ENCODE measurements at regions not wholly inside any gene's neighbourhood (a gene's known extent, or its start where the extent isn't known, plus 50 kb on each side); places are given as distances from the start of the nearest gene placed in this dataset.
"Not testable (repeated sequence)": the region's sequence is repeated elsewhere in the genome, so short reads cannot be mapped to it uniquely, and the experiment has no call there.

GRCh38 chr6:148021699-148022098 lies 320.9 kb upstream of the SASH1 start:
- Mint-ChIP-seq H3K4me3 (no peak overlapping the region), H3K36me3 (no peaks in the 10 kb centered on the region), H3K27me3 (peaks cover 4% of the 10 kb centered on the region), H3K9me3 (peaks cover 2% of the 10 kb centered on the region), H3K4me1 (no peaks in the 10 kb centered on the region), H3K27ac (no peak overlapping the region)
- no peak for DNase-seq

GRCh38 chr6:148022279-148022678 lies 320.4 kb upstream of the SASH1 start:
- H3K27ac Mint-ChIP-seq, H3K27me3 Mint-ChIP-seq, H3K4me3 Mint-ChIP-seq, H3K4me1 Mint-ChIP-seq, H3K36me3 Mint-ChIP-seq, DNase-seq, H3K9me3 Mint-ChIP-seq: not testable (repeated sequence)

- no peaks in the 10 kb centered on the region for H3K4me1 Mint-ChIP-seq
Observed at GRCh38 chr6:148027201-148027600, 315.4 kb upstream of the SASH1 start.

GRCh38 chr6:148035806-148036390 lies 306.7 kb upstream of the SASH1 start:
- H3K27ac Mint-ChIP-seq, result no peak overlapping the region

More at GRCh38 chr6:148027201-148027600, 315.4 kb upstream of the SASH1 start:
- Mint-ChIP-seq H3K27me3 (no peaks in the 10 kb centered on the region), H3K27ac (no peak overlapping the region), H3K4me3 (no peak overlapping the region), H3K9me3 (no peaks in the 10 kb centered on the region), H3K36me3 (no peaks in the 10 kb centered on the region)
- no peak for DNase-seq

GRCh38 chr6:148037496-148037895 lies 305.1 kb upstream of the SASH1 start:
- no peaks in the 10 kb centered on the region for H3K4me1 Mint-ChIP-seq
- H3K27ac Mint-ChIP-seq, result no peak overlapping the region
- DNase-seq, result no peak
- no peaks in the 10 kb centered on the region for H3K36me3 Mint-ChIP-seq
- no peaks in the 10 kb centered on the region for H3K9me3 Mint-ChIP-seq
- no peaks in the 10 kb centered on the region for H3K27me3 Mint-ChIP-seq
- H3K4me3 Mint-ChIP-seq, result no peak overlapping the region

More at GRCh38 chr6:148035806-148036390, 306.7 kb upstream of the SASH1 start:
- H3K4me3 Mint-ChIP-seq, result no peak overlapping the region
- no peak for DNase-seq
- H3K36me3 Mint-ChIP-seq, result no peaks in the 10 kb centered on the region
- H3K9me3 Mint-ChIP-seq, result no peaks in the 10 kb centered on the region
- no peaks in the 10 kb centered on the region for H3K27me3 Mint-ChIP-seq
- H3K4me1 Mint-ChIP-seq, result no peaks in the 10 kb centered on the region

- H3K4me1 Mint-ChIP-seq, result no peaks in the 10 kb centered on the region
Observed at GRCh38 chr6:148041546-148041945, 301.1 kb upstream of the SASH1 start.

GRCh38 chr6:148042536-148042935 lies 300.1 kb upstream of the SASH1 start:
- H3K4me1 Mint-ChIP-seq, result no peaks in the 10 kb centered on the region
- no peak overlapping the region for H3K27ac Mint-ChIP-seq
- H3K4me3 Mint-ChIP-seq, result no peak overlapping the region
- no peaks in the 10 kb centered on the region for H3K9me3 Mint-ChIP-seq
- no peak for DNase-seq
- H3K36me3 Mint-ChIP-seq, result no peaks in the 10 kb centered on the region
- no peaks in the 10 kb centered on the region for H3K27me3 Mint-ChIP-seq

More at GRCh38 chr6:148041546-148041945, 301.1 kb upstream of the SASH1 start:
- no peak for DNase-seq
- no peak overlapping the region for H3K4me3 Mint-ChIP-seq
- H3K36me3 Mint-ChIP-seq, result no peaks in the 10 kb centered on the region
- no peak overlapping the region for H3K27ac Mint-ChIP-seq
- no peaks in the 10 kb centered on the region for H3K9me3 Mint-ChIP-seq
- H3K27me3 Mint-ChIP-seq, result no peaks in the 10 kb centered on the region

GRCh38 chr6:148044261-148044751 lies 298.3 kb upstream of the SASH1 start:
- no peaks in the 10 kb centered on the region for H3K36me3 Mint-ChIP-seq
- H3K27ac Mint-ChIP-seq, result no peak overlapping the region
- no peaks in the 10 kb centered on the region for H3K27me3 Mint-ChIP-seq
- H3K9me3 Mint-ChIP-seq, result no peaks in the 10 kb centered on the region
- no peak for DNase-seq
- H3K4me3 Mint-ChIP-seq, result no peak overlapping the region
- no peaks in the 10 kb centered on the region for H3K4me1 Mint-ChIP-seq

- Mint-ChIP-seq H3K27me3 (no peaks in the 10 kb centered on the region), H3K27ac (no peak overlapping the region), H3K4me3 (no peak overlapping the region), H3K4me1 (no peaks in the 10 kb centered on the region), H3K36me3 (no peaks in the 10 kb centered on the region), H3K9me3 (no peaks in the 10 kb centered on the region)
- no peak for DNase-seq
Observed at GRCh38 chr6:148044921-148045320, 297.7 kb upstream of the SASH1 start.

- H3K4me3 Mint-ChIP-seq, result no peak overlapping the region
- peaks cover 13% of the 10 kb centered on the region for H3K9me3 Mint-ChIP-seq
- no peaks in the 10 kb centered on the region for H3K27me3 Mint-ChIP-seq
- no peak overlapping the region for H3K27ac Mint-ChIP-seq
- no peaks in the 10 kb centered on the region for H3K36me3 Mint-ChIP-seq
- H3K4me1 Mint-ChIP-seq, result no peaks in the 10 kb centered on the region
- no peak for DNase-seq
Observed at GRCh38 chr6:148053209-148053608, 289.4 kb upstream of the SASH1 start.

- no peak for DNase-seq
- no peaks in the 10 kb centered on the region for H3K27me3 Mint-ChIP-seq
- peaks cover 13% of the 10 kb centered on the region for H3K9me3 Mint-ChIP-seq
- H3K4me3 Mint-ChIP-seq, result no peak overlapping the region
- H3K4me1 Mint-ChIP-seq, result no peaks in the 10 kb centered on the region
- no peak overlapping the region for H3K27ac Mint-ChIP-seq
- no peaks in the 10 kb centered on the region for H3K36me3 Mint-ChIP-seq
Observed at GRCh38 chr6:148053796-148054195, 288.8 kb upstream of the SASH1 start.

- no peaks in the 10 kb centered on the region for H3K27me3 Mint-ChIP-seq
Observed at GRCh38 chr6:148054219-148054618, 288.4 kb upstream of the SASH1 start.

GRCh38 chr6:148055419-148055818 lies 287.2 kb upstream of the SASH1 start:
- Mint-ChIP-seq H3K27ac (no peak overlapping the region), H3K27me3 (no peaks in the 10 kb centered on the region), H3K4me1 (no peaks in the 10 kb centered on the region), H3K9me3 (peaks cover 16% of the 10 kb centered on the region), H3K36me3 (peaks cover under 1% of the 10 kb centered on the region), H3K4me3 (no peak overlapping the region)
- DNase-seq, result no peak

More at GRCh38 chr6:148054219-148054618, 288.4 kb upstream of the SASH1 start:
- no peaks in the 10 kb centered on the region for H3K4me1 Mint-ChIP-seq
- no peaks in the 10 kb centered on the region for H3K36me3 Mint-ChIP-seq
- no peak overlapping the region for H3K4me3 Mint-ChIP-seq
- no peak overlapping the region for H3K27ac Mint-ChIP-seq
- peaks cover 13% of the 10 kb centered on the region for H3K9me3 Mint-ChIP-seq
- DNase-seq, result no peak

- H3K4me3 Mint-ChIP-seq, result no peak overlapping the region
- peaks cover 19% of the 10 kb centered on the region for H3K9me3 Mint-ChIP-seq
- H3K4me1 Mint-ChIP-seq, result no peaks in the 10 kb centered on the region
- H3K36me3 Mint-ChIP-seq, result peaks cover 2% of the 10 kb centered on the region
- DNase-seq, result no peak
- H3K27ac Mint-ChIP-seq, result no peak overlapping the region
- H3K27me3 Mint-ChIP-seq, result no peaks in the 10 kb centered on the region
Observed at GRCh38 chr6:148059869-148060268, 282.8 kb upstream of the SASH1 start.

GRCh38 chr6:148064406-148065134 lies 278.1 kb upstream of the SASH1 start:
- H3K4me1 Mint-ChIP-seq, result no peaks in the 10 kb centered on the region
- no peak overlapping the region for H3K4me3 Mint-ChIP-seq
- H3K9me3 Mint-ChIP-seq, result peaks cover 7% of the 10 kb centered on the region
- H3K27ac Mint-ChIP-seq, result no peak overlapping the region
- H3K36me3 Mint-ChIP-seq, result peaks cover 2% of the 10 kb centered on the region
- no peak for DNase-seq
- H3K27me3 Mint-ChIP-seq, result no peaks in the 10 kb centered on the region
